GM23338 (cell line): ENCODE measurements at regions not wholly inside any gene's neighbourhood (a gene's known extent, or its start where the extent isn't known, plus 50 kb on each side); places are given as distances from the start of the nearest gene placed in this dataset.

Experiments used
- ATAC-seq: fragments of 200-7000 bp; cut with Tn5 transposase; 3 replicates; pipeline ENCODE4 v1.9.1; 2020
- DNase-seq: peaks from one replicate; pipeline ENCODE4 v3.0.0-alpha.2; 2015; ENCODE audit warnings: low spot score
- H2AFZ ChIP-seq: fragments of 200-600 bp; sonication (generic); 2 replicates; pipeline ENCODE4 v1.8.0; 2016; ENCODE audit warnings: antibody characterized with exemption, mild to moderate bottlenecking, moderate library complexity
- H3F3A ChIP-seq: fragments of 200-600 bp; sonication (generic); replicated peaks from 2 replicates; pipeline ENCODE4 v1.8.0; 2017; ENCODE audit warnings: antibody characterized with exemption, mixed run types, low read depth
- H3K27ac ChIP-seq: fragments of 200-600 bp; sonication (generic); 2 replicates; pipeline ENCODE4 v1.6.1; 2016; ENCODE audit warnings: low read depth
- H3K27me3 ChIP-seq: fragments of 200-600 bp; sonication (generic); 2 replicates; pipeline ENCODE4 v1.8.0; 2016; ENCODE audit warnings: mild to moderate bottlenecking, mixed run types, moderate library complexity; ENCODE audit not compliant: insufficient read depth
- H3K36me3 ChIP-seq: fragments of 200-600 bp; sonication (generic); 2 replicates; pipeline ENCODE4 v1.8.0; 2016; ENCODE audit warnings: mild to moderate bottlenecking; ENCODE audit not compliant: insufficient read depth
- H3K4me1 ChIP-seq: fragments of 200-600 bp; sonication (generic); 2 replicates; pipeline ENCODE4 v1.8.0; 2016; ENCODE audit warnings: mild to moderate bottlenecking, moderate library complexity; ENCODE audit not compliant: insufficient read depth
- H3K4me2 ChIP-seq: fragments of 200-600 bp; sonication (generic); 2 replicates; pipeline ENCODE4 v1.7.1; 2017; ENCODE audit warnings: mixed run types
- H3K4me3 ChIP-seq: fragments of 200-600 bp; sonication (generic); 2 replicates; pipeline ENCODE4 v1.6.1; 2016; ENCODE audit warnings: mixed run types
- H3K79me2 ChIP-seq: fragments of 200-600 bp; sonication (generic); replicated peaks from 2 replicates; pipeline ENCODE4 v1.8.0; 2017; ENCODE audit warnings: mild to moderate bottlenecking; ENCODE audit not compliant: insufficient read depth
- H3K9me2 ChIP-seq: fragments of 200-600 bp; sonication (generic); 2 replicates; pipeline ENCODE4 v1.8.0; 2017; ENCODE audit not compliant: insufficient read depth
- H4K20me1 ChIP-seq: fragments of 200-600 bp; sonication (generic); replicated peaks from 2 replicates; pipeline ENCODE4 v1.8.0; 2017; ENCODE audit warnings: mild to moderate bottlenecking; ENCODE audit not compliant: insufficient read depth
- H3K27ac Mint-ChIP-seq: 2 replicates; pipeline ENCODE4 v1.8.0; 2020; ENCODE audit warnings: inconsistent platforms, mild to moderate bottlenecking, moderate library complexity, mixed read lengths
- H3K27me3 Mint-ChIP-seq: 3 replicates; pipeline ENCODE4 v1.8.0; 2022; ENCODE audit warnings: low read depth, mild to moderate bottlenecking, moderate library complexity, mixed read lengths, inconsistent platforms; ENCODE audit not compliant: insufficient read depth, poor library complexity
- H3K36me3 Mint-ChIP-seq: 3 replicates; pipeline ENCODE4 v1.8.0; 2021; ENCODE audit warnings: low read depth, mild to moderate bottlenecking, inconsistent platforms, moderate library complexity, mixed read lengths
- H3K4me1 Mint-ChIP-seq: 3 replicates; pipeline ENCODE4 v1.8.0; 2020; ENCODE audit warnings: mild to moderate bottlenecking, inconsistent platforms, mixed read lengths
- H3K4me3 Mint-ChIP-seq: 3 replicates; pipeline ENCODE4 v1.8.0; 2021; ENCODE audit warnings: moderate library complexity, mild to moderate bottlenecking, inconsistent platforms, mixed read lengths
- H3K9me3 Mint-ChIP-seq: 3 replicates; pipeline ENCODE4 v1.8.0; 2020; ENCODE audit warnings: moderate library complexity, mild to moderate bottlenecking, inconsistent platforms, mixed read lengths
- EZH2 ChIP-seq: fragments of 200-600 bp; sonication (generic); IDR thresholded peaks from one replicate; pipeline ENCODE4 v1.8.0; 2017; ENCODE audit warnings: antibody characterized with exemption, mild to moderate bottlenecking, low read depth; ENCODE audit not compliant: unreplicated experiment
- EZH2phosphoT487 ChIP-seq: fragments of 200-600 bp; sonication (generic); IDR thresholded peaks from one replicate; pipeline ENCODE4 v1.8.1; 2018; ENCODE audit warnings: antibody characterized with exemption; ENCODE audit not compliant: unreplicated experiment
- POLR2AphosphoS5 ChIP-seq: IDR thresholded peaks from 2 replicates; pipeline ENCODE4 v1.6.1; 2016; ENCODE audit warnings: antibody characterized with exemption, low read depth
- TF ChIP-seq, protein P1 (sequence below): IDR thresholded peaks from one replicate; pipeline ENCODE4 v1.6.1; 2018; ENCODE audit warnings: antibody characterized with exemption; ENCODE audit not compliant: unreplicated experiment
- TF ChIP-seq, protein P2 (sequence below): IDR thresholded peaks from 2 replicates; pipeline ENCODE4 v1.6.1; 2016; ENCODE audit warnings: antibody characterized with exemption
- TF ChIP-seq, protein P3 (sequence below): fragments of 250-450 bp; sonication (Bioruptor Pico); IDR thresholded peaks from 2 replicates; pipeline ENCODE4 v1.5.0; 2020; ENCODE audit warnings: mild to moderate bottlenecking, moderate library complexity
- TF ChIP-seq, protein P4 (sequence below), 2 experiments: fragments of 200-600 bp in 1 of 2; sonication (generic) in 1 of 2; conservative IDR thresholded peaks; 2 replicates each; pipeline versions ENCODE4 v1.5.1 to v1.6.1; 2016 to 2017; ENCODE audit warnings: antibody characterized with exemption in 2 of 2, low read depth in 2 of 2, mild to moderate bottlenecking in 2 of 2, moderate library complexity in 1 of 2

DNA sequence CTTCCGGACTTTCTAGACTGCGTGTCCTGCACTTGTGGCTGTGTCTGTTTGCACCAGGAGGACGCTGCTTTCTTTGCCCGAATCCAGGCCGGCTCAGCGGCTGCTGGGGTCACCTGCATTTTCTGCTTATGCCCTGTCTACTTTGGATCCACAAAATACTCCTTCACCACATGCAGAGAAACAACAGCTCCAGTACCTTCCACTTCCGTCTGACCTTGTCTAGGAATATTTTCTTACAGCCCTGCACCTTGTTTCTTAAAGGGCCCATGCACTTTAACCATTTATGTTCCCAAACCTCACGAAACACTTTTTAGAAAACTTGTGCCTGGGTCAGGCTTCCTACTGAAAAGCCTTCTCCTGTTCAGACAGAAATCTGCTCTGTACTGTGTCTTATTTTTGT is 129.4 kb upstream of the NCK2 start (continued):
- TF ChIP-seq, protein P1, sequence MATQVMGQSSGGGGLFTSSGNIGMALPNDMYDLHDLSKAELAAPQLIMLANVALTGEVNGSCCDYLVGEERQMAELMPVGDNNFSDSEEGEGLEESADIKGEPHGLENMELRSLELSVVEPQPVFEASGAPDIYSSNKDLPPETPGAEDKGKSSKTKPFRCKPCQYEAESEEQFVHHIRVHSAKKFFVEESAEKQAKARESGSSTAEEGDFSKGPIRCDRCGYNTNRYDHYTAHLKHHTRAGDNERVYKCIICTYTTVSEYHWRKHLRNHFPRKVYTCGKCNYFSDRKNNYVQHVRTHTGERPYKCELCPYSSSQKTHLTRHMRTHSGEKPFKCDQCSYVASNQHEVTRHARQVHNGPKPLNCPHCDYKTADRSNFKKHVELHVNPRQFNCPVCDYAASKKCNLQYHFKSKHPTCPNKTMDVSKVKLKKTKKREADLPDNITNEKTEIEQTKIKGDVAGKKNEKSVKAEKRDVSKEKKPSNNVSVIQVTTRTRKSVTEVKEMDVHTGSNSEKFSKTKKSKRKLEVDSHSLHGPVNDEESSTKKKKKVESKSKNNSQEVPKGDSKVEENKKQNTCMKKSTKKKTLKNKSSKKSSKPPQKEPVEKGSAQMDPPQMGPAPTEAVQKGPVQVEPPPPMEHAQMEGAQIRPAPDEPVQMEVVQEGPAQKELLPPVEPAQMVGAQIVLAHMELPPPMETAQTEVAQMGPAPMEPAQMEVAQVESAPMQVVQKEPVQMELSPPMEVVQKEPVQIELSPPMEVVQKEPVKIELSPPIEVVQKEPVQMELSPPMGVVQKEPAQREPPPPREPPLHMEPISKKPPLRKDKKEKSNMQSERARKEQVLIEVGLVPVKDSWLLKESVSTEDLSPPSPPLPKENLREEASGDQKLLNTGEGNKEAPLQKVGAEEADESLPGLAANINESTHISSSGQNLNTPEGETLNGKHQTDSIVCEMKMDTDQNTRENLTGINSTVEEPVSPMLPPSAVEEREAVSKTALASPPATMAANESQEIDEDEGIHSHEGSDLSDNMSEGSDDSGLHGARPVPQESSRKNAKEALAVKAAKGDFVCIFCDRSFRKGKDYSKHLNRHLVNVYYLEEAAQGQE = no peak

DNA sequence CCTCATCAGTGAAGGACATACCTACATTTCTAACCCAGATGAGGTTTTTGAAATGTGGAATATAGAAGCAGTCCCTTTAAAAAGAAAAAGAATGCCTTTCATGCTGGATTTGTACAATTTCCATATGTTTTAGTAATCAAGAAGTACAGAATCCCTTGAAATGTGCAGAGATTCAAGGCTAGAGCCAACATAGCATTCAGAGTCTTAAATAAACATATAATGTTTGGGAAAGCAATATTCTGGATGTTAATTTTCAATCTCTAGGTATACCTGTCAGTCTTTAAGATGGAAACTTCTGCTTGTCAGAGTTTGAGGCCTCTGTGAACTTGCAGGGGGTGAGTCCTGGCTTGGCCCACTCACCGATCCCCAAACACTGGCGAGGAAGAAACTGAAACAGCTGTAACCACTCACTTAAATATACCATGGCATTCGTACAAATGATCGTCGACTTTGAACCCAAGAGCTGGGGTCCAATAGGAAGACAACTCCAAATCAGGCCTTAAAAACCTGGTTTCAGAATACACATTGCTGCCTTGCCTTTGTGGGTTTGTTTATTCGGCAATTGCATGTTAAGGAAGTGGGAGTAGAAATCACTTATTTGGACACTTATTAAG is 132.8 kb upstream of the NCK2 start:
- Mint-ChIP-seq H3K27me3 (peaks cover 3% of the 10 kb centered on the region), H3K27ac (no peak overlapping the region), H3K4me1 (peaks cover 22% of the 10 kb centered on the region), H3K36me3 (no peaks in the 10 kb centered on the region), H3K9me3 (no peaks in the 10 kb centered on the region), H3K4me3 (no peak overlapping the region)
- Histone ChIP-seq H3K27ac (no peak overlapping the region), H2AFZ (peak overlapping the region; percentile 52; the same call in 1 of the 2 replicates), H3K4me1 (0 out of 2 replicates have a peak, but pooled peaks cover 3% of the 10 kb centered on the region), H3K36me3 (no peaks in the 10 kb centered on the region), H4K20me1 (no peaks in the 10 kb centered on the region), H3K79me2 (no peaks in the 10 kb centered on the region), H3K27me3 (no peaks in the 10 kb centered on the region), H3K9me2 (no peaks in the 10 kb centered on the region), H3F3A (no peaks in the 10 kb centered on the region), H3K4me2 (no peak overlapping the region), H3K4me3 (no peak overlapping the region)
- no peak for ATAC-seq
- DNase-seq = no peak
- TF ChIP-seq, protein P1 = no peak
- no peak for TF ChIP-seq EZH2
- TF ChIP-seq, protein P2, sequence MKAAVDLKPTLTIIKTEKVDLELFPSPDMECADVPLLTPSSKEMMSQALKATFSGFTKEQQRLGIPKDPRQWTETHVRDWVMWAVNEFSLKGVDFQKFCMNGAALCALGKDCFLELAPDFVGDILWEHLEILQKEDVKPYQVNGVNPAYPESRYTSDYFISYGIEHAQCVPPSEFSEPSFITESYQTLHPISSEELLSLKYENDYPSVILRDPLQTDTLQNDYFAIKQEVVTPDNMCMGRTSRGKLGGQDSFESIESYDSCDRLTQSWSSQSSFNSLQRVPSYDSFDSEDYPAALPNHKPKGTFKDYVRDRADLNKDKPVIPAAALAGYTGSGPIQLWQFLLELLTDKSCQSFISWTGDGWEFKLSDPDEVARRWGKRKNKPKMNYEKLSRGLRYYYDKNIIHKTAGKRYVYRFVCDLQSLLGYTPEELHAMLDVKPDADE = no peak
- TF ChIP-seq, protein P3, sequence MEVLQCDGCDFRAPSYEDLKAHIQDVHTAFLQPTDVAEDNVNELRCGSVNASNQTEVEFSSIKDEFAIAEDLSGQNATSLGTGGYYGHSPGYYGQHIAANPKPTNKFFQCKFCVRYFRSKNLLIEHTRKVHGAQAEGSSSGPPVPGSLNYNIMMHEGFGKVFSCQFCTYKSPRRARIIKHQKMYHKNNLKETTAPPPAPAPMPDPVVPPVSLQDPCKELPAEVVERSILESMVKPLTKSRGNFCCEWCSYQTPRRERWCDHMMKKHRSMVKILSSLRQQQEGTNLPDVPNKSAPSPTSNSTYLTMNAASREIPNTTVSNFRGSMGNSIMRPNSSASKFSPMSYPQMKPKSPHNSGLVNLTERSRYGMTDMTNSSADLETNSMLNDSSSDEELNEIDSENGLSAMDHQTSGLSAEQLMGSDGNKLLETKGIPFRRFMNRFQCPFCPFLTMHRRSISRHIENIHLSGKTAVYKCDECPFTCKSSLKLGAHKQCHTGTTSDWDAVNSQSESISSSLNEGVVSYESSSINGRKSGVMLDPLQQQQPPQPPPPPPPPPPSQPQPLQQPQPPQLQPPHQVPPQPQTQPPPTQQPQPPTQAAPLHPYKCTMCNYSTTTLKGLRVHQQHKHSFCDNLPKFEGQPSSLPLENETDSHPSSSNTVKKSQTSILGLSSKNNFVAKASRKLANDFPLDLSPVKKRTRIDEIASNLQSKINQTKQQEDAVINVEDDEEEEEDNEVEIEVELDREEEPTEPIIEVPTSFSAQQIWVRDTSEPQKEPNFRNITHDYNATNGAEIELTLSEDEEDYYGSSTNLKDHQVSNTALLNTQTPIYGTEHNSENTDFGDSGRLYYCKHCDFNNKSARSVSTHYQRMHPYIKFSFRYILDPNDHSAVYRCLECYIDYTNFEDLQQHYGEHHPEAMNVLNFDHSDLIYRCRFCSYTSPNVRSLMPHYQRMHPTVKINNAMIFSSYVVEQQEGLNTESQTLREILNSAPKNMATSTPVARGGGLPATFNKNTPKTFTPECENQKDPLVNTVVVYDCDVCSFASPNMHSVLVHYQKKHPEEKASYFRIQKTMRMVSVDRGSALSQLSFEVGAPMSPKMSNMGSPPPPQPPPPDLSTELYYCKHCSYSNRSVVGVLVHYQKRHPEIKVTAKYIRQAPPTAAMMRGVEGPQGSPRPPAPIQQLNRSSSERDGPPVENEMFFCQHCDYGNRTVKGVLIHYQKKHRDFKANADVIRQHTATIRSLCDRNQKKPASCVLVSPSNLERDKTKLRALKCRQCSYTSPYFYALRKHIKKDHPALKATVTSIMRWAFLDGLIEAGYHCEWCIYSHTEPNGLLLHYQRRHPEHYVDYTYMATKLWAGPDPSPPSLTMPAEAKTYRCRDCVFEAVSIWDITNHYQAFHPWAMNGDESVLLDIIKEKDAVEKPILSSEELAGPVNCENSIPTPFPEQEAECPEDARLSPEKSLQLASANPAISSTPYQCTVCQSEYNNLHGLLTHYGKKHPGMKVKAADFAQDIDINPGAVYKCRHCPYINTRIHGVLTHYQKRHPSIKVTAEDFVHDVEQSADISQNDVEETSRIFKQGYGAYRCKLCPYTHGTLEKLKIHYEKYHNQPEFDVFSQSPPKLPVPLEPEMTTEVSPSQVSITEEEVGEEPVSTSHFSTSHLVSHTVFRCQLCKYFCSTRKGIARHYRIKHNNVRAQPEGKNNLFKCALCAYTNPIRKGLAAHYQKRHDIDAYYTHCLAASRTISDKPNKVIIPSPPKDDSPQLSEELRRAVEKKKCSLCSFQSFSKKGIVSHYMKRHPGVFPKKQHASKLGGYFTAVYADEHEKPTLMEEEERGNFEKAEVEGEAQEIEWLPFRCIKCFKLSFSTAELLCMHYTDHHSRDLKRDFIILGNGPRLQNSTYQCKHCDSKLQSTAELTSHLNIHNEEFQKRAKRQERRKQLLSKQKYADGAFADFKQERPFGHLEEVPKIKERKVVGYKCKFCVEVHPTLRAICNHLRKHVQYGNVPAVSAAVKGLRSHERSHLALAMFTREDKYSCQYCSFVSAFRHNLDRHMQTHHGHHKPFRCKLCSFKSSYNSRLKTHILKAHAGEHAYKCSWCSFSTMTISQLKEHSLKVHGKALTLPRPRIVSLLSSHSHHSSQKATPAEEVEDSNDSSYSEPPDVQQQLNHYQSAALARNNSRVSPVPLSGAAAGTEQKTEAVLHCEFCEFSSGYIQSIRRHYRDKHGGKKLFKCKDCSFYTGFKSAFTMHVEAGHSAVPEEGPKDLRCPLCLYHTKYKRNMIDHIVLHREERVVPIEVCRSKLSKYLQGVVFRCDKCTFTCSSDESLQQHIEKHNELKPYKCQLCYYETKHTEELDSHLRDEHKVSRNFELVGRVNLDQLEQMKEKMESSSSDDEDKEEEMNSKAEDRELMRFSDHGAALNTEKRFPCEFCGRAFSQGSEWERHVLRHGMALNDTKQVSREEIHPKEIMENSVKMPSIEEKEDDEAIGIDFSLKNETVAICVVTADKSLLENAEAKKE = no peak
- TF ChIP-seq EZH2phosphoT487 = no peak
- TF ChIP-seq POLR2AphosphoS5 = no peak
- TF ChIP-seq, protein P4, sequence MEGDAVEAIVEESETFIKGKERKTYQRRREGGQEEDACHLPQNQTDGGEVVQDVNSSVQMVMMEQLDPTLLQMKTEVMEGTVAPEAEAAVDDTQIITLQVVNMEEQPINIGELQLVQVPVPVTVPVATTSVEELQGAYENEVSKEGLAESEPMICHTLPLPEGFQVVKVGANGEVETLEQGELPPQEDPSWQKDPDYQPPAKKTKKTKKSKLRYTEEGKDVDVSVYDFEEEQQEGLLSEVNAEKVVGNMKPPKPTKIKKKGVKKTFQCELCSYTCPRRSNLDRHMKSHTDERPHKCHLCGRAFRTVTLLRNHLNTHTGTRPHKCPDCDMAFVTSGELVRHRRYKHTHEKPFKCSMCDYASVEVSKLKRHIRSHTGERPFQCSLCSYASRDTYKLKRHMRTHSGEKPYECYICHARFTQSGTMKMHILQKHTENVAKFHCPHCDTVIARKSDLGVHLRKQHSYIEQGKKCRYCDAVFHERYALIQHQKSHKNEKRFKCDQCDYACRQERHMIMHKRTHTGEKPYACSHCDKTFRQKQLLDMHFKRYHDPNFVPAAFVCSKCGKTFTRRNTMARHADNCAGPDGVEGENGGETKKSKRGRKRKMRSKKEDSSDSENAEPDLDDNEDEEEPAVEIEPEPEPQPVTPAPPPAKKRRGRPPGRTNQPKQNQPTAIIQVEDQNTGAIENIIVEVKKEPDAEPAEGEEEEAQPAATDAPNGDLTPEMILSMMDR (conservative IDR thresholded peaks at IDR 0.05; ENCODE audit: low read depth in 2 of 2) = no peak
